ENCODE measurements at regions not wholly inside any gene's neighbourhood (a gene's known extent, or its start where the extent isn't known, plus 50 kb on each side); places are given as distances from the start of the nearest gene placed in this dataset.

- H2BK12ac ChIP-seq (ENCODE audit: insufficient read length, low read depth, low read length): no peak overlapping the region
- no peak for TF ChIP-seq CTCF (conservative IDR thresholded peaks at IDR 0.05)
- Mint-ChIP-seq H3K9me3 (peaks cover 0 to 4% of the 10 kb centered on the region in 2 experiments; a peak in 3 of 5 replicates), H3K4me3 (no peak overlapping the region), H3K27me3 (ENCODE audit: low read depth) (peaks cover 2% of the 10 kb centered on the region), H3K36me3 (ENCODE audit: insufficient read depth in 1 of 3, low read depth in 3 of 3) (peaks cover 0 to 5% (median 1%) of the 10 kb centered on the region in 3 experiments; a peak in 1 of 7 replicates), H3K27ac (peak overlapping the region in 1 of 3 experiments; percentile 33; a peak in 1 of 7 replicates), H3K4me1 (peaks cover 10 to 21% of the 10 kb centered on the region in 2 experiments)
- H4K5ac ChIP-seq (ENCODE audit: insufficient read length, low read depth, low read length): no peak overlapping the region
- no peaks in the 10 kb centered on the region for H3K79me2 ChIP-seq (ENCODE audit: insufficient read depth, low read length)
- H2BK120ac ChIP-seq (ENCODE audit: low read depth, low read length, poor library complexity, severe bottlenecking): no peak overlapping the region
- no CpG with 5 or more reads among the region's 4 CpGs for WGBS (ENCODE audit: extremely low coverage, insufficient read length, low lambda C conversion rate)
- DNase-seq: no peak
- H3T11ph ChIP-seq (ENCODE audit: low read length): no peak overlapping the region
- H2AK5ac ChIP-seq (ENCODE audit: insufficient read length, low read length): no peak overlapping the region
- no peak overlapping the region for H4K8ac ChIP-seq (replicated peaks; ENCODE audit: insufficient read length, low read depth, low read length)
- no peak overlapping the region for H4K91ac ChIP-seq (ENCODE audit: insufficient read length, low read depth, low read length)
- no peak overlapping the region for H2AFZ ChIP-seq (ENCODE audit: low read length)
- H3K27ac ChIP-seq (ENCODE audit: insufficient read length, low read depth, low read length): no peak overlapping the region
- no peak overlapping the region for H3K56ac ChIP-seq (ENCODE audit: insufficient read length, low read depth, low read length)
- no peak overlapping the region for H3K18ac ChIP-seq (ENCODE audit: insufficient read length, low read depth, low read length)
- no peaks in the 10 kb centered on the region for H3K27me3 ChIP-seq (ENCODE audit: insufficient read depth, low read length)
- H3K14ac ChIP-seq (ENCODE audit: insufficient read depth, low read length): peak overlapping the region; percentile 43; the same call in 1 of the 2 replicates
- no peaks in the 10 kb centered on the region for H3K79me1 ChIP-seq (ENCODE audit: insufficient read depth, low read depth, low read length, poor library complexity, severe bottlenecking)
- H3K4me2 ChIP-seq (ENCODE audit: insufficient read depth, insufficient read length, low read length): no peak overlapping the region
- H2BK20ac ChIP-seq (ENCODE audit: low read depth, low read length, poor library complexity, severe bottlenecking): no peak overlapping the region
- no peak overlapping the region for H3K9ac ChIP-seq (ENCODE audit: extremely low read depth, insufficient read length, low read length)
- H2BK5ac ChIP-seq (ENCODE audit: insufficient read length, low read length): no peak overlapping the region
- no peaks in the 10 kb centered on the region for H3K23me2 ChIP-seq (ENCODE audit: insufficient read length, low read depth, low read length, poor library complexity, severe bottlenecking)
- no peaks in the 10 kb centered on the region for H3K9me3 ChIP-seq (ENCODE audit: control insufficient read depth, low read depth, low read length)
- H4K20me1 ChIP-seq (ENCODE audit: control insufficient read depth, insufficient read depth, insufficient read length): no peaks in the 10 kb centered on the region
- no peak overlapping the region for H2BK15ac ChIP-seq (ENCODE audit: low read depth, low read length)
- H3K4me1 ChIP-seq (ENCODE audit: insufficient read depth, low read length): no peaks in the 10 kb centered on the region
- no peak overlapping the region for H3K4ac ChIP-seq (ENCODE audit: low read depth, low read length)
- no peak overlapping the region for H3K23ac ChIP-seq (ENCODE audit: insufficient read length, low read depth, low read length)
Measured at GRCh38 chr5:9889511-9889910, 259.4 kb upstream of the TAS2R1 start.
